Thoracic aorta (tissue), 2 donors: ENCODE measurements at regions not wholly inside any gene's neighbourhood (a gene's known extent, or its start where the extent isn't known, plus 50 kb on each side); places are given as distances from the start of the nearest gene placed in this dataset.
"Not testable (repeated sequence)": the region's sequence is repeated elsewhere in the genome, so short reads cannot be mapped to it uniquely, and the experiment has no call there.

ENCODE experiments used
- ATAC-seq: fragments of 150-250 bp; one replicate; pipeline ENCODE4 v1.8.0; 2017; ENCODE audit warnings: low read depth; ENCODE audit not compliant: insufficient number of reproducible peaks, low FRiP score
- DNase-seq: peaks from one replicate; pipeline ENCODE4 v3.0.0-alpha.2; 2020; ENCODE audit warnings: low spot score
- H3K27ac ChIP-seq, 2 donors: fragments of 200-600 bp; sonication (generic); 1 replicate in 1 of 2; 2 replicates in 1 of 2; pipeline ENCODE4 v1.5.1; 2016; ENCODE audit warnings: mild to moderate bottlenecking in 2 of 2, moderate library complexity in 2 of 2
- H3K27me3 ChIP-seq: fragments of 200-600 bp; sonication (generic); replicated peaks from 2 replicates; pipeline ENCODE4 v1.6.0; 2016; ENCODE audit warnings: mild to moderate bottlenecking; ENCODE audit not compliant: insufficient read depth
- H3K36me3 ChIP-seq: fragments of 200-600 bp; sonication (generic); one replicate; pipeline ENCODE4 v1.5.1; 2016
- H3K4me1 ChIP-seq, 2 donors: fragments of 200-600 bp; sonication (generic); 1 replicate in 1 of 2; 2 replicates in 1 of 2; pipeline versions ENCODE4 v1.5.1 to v1.6.0; 2016; ENCODE audit warnings: low read depth in 2 of 2, mild to moderate bottlenecking in 1 of 2; ENCODE audit not compliant: control insufficient read depth in 1 of 2
- H3K4me3 ChIP-seq: fragments of 200-600 bp; sonication (generic); 2 replicates; pipeline ENCODE4 v1.5.1; 2016; ENCODE audit warnings: mild to moderate bottlenecking
- H3K9me3 ChIP-seq: fragments of 200-600 bp; sonication (generic); 2 replicates; pipeline ENCODE4 v1.5.1; 2016
- TF ChIP-seq, protein P1 (sequence below): fragments of 200-600 bp; sonication (generic); IDR thresholded peaks from one replicate; pipeline ENCODE4 v1.5.1; 2019; ENCODE audit warnings: antibody characterized with exemption

GRCh38 chr17:72461757-72462156, 340.9 kb downstream of the SOX9 start:
- Histone ChIP-seq H3K9me3 (no peaks in the 10 kb centered on the region), H3K4me1 (no peaks in the 10 kb centered on the region), H3K36me3 (no peaks in the 10 kb centered on the region), H3K4me3 (no peak overlapping the region), H3K27me3 (no peaks in the 10 kb centered on the region), H3K27ac (no peak overlapping the region)
- TF ChIP-seq, protein P1, sequence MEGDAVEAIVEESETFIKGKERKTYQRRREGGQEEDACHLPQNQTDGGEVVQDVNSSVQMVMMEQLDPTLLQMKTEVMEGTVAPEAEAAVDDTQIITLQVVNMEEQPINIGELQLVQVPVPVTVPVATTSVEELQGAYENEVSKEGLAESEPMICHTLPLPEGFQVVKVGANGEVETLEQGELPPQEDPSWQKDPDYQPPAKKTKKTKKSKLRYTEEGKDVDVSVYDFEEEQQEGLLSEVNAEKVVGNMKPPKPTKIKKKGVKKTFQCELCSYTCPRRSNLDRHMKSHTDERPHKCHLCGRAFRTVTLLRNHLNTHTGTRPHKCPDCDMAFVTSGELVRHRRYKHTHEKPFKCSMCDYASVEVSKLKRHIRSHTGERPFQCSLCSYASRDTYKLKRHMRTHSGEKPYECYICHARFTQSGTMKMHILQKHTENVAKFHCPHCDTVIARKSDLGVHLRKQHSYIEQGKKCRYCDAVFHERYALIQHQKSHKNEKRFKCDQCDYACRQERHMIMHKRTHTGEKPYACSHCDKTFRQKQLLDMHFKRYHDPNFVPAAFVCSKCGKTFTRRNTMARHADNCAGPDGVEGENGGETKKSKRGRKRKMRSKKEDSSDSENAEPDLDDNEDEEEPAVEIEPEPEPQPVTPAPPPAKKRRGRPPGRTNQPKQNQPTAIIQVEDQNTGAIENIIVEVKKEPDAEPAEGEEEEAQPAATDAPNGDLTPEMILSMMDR: no peak
- DNase-seq: no peak
- no peak for ATAC-seq

GRCh38 chr17:72462407-72462806, 341.6 kb downstream of the SOX9 start:
- Histone ChIP-seq H3K36me3 (no peaks in the 10 kb centered on the region), H3K4me1 (no peaks in the 10 kb centered on the region), H3K27me3 (no peaks in the 10 kb centered on the region), H3K9me3 (no peaks in the 10 kb centered on the region), H3K27ac (no peak overlapping the region), H3K4me3 (no peak overlapping the region)
- TF ChIP-seq, protein P1: no peak
- no peak for ATAC-seq
- no peak for DNase-seq

DNA sequence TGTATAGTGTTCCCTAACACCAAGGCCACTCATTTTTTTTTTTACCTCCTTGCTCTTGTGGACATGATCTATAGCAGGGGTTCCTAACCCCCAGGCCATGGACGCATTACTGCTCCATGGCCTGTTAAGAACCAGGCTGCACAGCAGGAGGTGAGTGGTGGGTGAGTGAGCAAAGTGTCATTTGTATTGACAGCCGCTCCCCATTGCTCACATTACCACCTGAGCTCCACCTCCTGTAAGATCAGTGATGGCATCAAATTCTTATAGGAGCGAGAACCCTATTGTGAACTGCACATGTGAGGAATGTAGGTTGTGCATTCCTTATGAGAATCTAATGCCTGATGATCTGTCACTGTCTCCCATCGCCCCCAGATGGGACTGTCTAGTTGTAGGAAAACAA, 342.0 kb downstream of the SOX9 start:
- Histone ChIP-seq H3K27ac (no peak overlapping the region), H3K9me3 (no peaks in the 10 kb centered on the region), H3K4me3 (no peak overlapping the region), H3K4me1 (no peaks in the 10 kb centered on the region), H3K27me3 (no peaks in the 10 kb centered on the region), H3K36me3 (no peaks in the 10 kb centered on the region)
- no peak for ATAC-seq
- no peak for DNase-seq
- TF ChIP-seq, protein P1: no peak

- ATAC-seq (no peak), DNase-seq (no peak)
- Histone ChIP-seq H3K4me1 (no peaks in the 10 kb centered on the region), H3K36me3 (no peaks in the 10 kb centered on the region), H3K27me3 (no peaks in the 10 kb centered on the region), H3K9me3 (no peaks in the 10 kb centered on the region), H3K4me3 (no peak overlapping the region), H3K27ac (no peak overlapping the region)
- TF ChIP-seq, protein P1: no peak
Observed at GRCh38 chr17:72463287-72464102, 342.7 kb downstream of the SOX9 start.

DNA sequence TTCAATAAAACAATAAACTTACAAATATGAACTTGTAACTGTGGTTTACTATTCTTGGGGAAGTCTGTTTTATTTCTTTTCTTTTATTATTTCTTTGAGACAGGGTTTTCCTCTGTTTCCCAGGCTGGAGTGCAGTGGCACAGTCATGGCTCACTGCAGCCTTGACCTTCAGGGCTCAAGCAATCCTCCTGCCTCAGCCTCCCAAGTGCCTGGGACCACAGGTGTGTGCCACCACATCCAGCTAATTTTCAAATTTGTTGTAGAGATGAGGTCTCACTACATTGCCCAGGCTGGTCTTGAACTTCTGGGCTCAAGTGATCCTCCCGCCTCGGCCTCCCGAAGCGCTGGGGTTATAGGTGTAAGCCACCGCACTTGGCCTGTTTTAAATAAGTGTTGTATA, 343.4 kb downstream of the SOX9 start:
- not testable (repeated sequence) for H3K27ac ChIP-seq, H3K4me3 ChIP-seq, ATAC-seq, H3K9me3 ChIP-seq, H3K4me1 ChIP-seq, H3K27me3 ChIP-seq, H3K36me3 ChIP-seq, DNase-seq
